Brain pericyte (primary cell): ENCODE measurements at regions not wholly inside any gene's neighbourhood (a gene's known extent, or its start where the extent isn't known, plus 50 kb on each side); places are given as distances from the start of the nearest gene placed in this dataset.
"Not testable (repeated sequence)": the region's sequence is repeated elsewhere in the genome, so short reads cannot be mapped to it uniquely, and the experiment has no call there.

ENCODE experiments used
- DNase-seq: peaks from one replicate; pipeline ENCODE4 v3.0.0-alpha.2; 2012; ENCODE audit warnings: low read depth, low spot score

DNA sequence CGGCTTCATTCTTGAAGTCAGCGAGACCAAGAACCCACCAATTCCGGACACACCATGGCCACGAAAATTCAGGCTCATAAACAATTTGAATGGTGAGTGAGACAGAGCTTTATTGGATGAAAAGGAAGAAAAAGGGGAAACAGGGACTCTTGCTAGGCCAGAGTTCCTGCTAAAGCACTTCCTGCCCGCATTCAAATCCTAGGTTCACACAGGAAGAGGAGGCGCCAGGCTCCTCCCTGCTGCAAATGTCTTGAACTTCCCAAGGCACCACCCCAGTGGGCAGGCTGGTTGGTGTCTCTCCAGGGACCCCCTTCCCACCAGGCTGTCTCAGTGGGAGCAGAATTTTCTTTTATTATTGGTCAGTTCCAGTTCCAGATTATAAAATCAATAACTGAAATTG lies 121.2 kb downstream of the FSCB start:
- DNase-seq: no peak

- not testable (repeated sequence) for DNase-seq
Measured at GRCh38 chr14:44385296-44385695, 121.8 kb downstream of the FSCB start.

- DNase-seq: not testable (repeated sequence)
Measured at GRCh38 chr14:44384601-44385293, 122.3 kb downstream of the FSCB start.

DNA sequence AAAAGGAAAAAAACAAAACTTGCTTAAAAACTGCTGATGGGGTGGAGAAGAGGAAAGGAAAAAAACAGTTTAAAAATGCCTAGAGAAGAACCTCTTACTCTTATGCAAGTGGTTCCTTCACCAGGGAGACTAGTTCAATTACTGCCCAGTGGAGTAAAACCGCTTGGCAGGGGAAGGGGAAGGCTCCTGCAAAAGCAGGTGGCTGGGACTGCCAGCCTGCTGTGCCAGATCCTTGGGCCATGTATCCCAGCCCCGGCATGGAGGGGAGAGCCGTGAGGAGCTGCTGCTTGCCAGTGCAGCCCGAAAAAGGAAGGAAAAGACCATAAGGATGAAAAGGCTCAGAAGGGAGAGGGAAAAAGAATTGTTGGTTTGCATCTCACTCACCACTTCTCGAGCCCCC lies 123.0 kb downstream of the FSCB start:
- no peak for DNase-seq

DNA sequence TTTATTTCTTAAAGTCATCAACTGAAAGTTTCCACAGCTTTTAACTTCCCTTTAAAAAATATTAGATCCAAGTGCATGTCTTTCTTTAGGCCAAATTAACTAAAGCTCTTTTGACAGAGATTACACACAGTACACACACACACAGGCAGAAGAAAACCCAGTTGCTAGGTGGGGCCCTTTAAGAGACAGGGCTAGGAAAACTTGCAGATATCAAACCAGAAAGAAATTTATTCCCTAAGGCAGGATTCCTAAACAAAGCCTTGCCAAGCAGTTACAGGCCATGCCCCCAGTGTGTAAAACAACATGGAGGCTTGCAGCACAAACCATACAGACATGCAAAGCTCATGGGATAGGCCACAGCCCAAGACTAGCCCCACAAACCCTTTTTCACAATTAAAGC lies 123.4 kb downstream of the FSCB start:
- DNase-seq: no peak

DNA sequence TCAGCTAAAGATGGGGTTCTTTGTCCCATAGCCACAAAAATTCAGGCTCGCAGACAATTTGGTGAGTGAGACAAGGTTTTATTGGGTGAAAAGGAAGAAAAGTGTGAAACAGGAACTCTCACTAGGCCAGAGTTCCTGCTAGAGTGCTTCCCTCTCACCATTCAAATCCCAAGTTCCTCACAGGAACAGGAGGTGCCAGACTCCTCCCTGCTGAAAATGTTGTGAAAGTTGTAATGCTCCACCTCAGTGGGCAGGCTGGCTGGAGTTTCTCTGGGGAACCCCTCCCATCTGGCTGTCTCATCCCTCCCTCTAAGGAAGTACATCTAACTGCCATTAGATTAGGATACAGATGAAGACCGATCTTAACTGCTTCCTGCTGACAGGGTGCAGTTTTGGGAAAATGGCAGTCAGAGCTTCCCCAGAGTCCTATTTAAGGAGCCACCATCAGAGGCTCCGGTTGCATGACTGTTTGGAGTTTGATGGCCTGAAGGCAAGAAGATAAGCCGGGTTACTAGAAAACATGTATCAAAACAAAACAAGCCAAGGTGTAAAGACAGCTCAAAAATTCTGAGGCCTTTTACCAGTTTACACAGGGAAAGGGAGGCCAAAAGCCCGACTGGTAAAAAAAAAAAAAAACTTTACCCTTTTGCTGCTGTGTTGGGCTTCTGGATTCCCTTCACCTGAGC lies 127.6 kb downstream of the FSCB start:
- DNase-seq: no peak

- DNase-seq: no peak
Measured at GRCh38 chr14:44374906-44375305, 132.2 kb downstream of the FSCB start.

GRCh38 chr14:44372807-44373489 lies 134.1 kb downstream of the FSCB start:
- no peak for DNase-seq

DNA sequence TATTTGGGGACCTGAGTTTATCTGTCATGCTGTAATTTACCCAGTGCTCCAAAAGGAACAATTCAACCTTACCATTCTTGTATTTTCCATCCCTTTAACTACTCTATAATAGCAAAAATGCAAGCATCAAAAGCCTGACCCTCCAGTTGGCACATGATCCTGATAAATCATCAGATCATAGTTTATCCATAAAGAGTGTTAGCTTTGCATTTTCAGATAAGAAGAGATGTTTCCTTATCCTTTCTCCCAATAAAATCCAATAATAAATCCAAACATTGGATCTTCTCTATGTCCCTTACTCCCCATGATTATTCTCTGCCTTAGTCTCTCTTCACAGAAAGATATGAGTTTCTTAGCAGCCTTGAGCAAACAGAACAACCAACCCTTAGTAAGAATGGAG lies 134.9 kb downstream of the FSCB start:
- DNase-seq: no peak

GRCh38 chr14:44370727-44371126 lies 136.4 kb downstream of the FSCB start:
- no peak for DNase-seq

- DNase-seq: no peak
Measured at GRCh38 chr14:44369401-44370123, 137.5 kb downstream of the FSCB start.

- DNase-seq: no peak
Measured at GRCh38 chr14:44361083-44361482, 146.0 kb downstream of the FSCB start.

- DNase-seq: no peak
Measured at GRCh38 chr14:44353805-44354204, 153.3 kb downstream of the FSCB start.

DNA sequence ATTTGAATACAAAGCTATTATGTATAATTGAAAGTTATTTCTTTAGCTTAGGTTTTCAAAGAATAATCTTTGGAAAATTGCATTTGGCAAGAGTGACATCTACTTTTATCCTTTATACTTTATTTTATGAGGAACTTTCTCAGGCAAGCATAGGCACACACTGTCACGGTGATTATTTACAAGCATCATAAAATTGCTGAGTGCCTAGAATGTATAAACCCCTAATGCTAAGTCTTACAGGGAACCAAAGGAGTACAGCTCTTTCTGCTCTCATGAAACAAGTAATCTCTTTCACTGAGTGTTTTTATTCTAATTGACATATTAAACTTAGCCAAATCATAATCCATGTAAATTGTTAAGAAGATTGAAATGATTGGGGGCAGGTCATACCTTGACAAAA lies 154.9 kb downstream of the FSCB start:
- no peak for DNase-seq

DNA sequence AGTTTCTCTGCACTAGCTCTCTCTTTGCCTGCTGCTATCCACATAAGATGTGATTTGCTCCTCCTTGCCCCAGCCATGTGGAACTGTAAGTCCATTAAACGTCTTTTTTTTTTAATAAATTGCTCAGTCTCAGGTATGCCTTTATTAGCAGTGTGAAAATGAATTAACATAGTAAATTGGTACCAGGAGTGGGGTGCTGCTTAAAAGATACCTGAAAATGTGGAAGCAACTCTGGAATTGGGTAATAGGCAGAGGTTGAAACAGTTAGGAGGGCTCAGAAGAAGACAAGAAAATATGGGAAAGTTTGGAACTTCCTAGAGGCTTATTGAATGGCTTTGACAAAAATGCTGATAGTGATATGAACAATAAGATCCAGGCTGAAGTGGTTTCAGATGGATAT lies 159.8 kb downstream of the FSCB start:
- DNase-seq: no peak

- no peak for DNase-seq
Measured at GRCh38 chr14:44341116-44341515, 166.0 kb downstream of the FSCB start.

GRCh38 chr14:44339862-44340261 lies 167.2 kb downstream of the FSCB start:
- no peak for DNase-seq

DNA sequence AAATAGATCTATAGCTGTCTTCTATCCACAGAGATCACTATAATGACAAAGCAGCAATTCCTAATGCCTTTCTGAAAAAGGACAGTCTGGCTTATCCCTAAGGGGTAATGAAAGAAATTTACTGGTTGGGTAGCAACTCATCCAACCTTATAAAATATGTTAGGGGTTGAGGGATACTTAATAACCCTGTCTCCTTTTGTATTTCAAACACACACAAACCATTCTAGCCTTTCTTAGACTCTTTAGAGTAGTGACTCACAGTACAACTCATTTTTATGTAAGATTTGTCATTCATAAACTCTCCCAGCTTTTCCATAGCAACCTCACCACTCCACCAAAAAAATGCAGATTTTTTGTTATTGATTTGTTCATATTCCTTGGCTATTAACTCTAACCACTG lies 167.9 kb downstream of the FSCB start:
- DNase-seq: no peak

DNA sequence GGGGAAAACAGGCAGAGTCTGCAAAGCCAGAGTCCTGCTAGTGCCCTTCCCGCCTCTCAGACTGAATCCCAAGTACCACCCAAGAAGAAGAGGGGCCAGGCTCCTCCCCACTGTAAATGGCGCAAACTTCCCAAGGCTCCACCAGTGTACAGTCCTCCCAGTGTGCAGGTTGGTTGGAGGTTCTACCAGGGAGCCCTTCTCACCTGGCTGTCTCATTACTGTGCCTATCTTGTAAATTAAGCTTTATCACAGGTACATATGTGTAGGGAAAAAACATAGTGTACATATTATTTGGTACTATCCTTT lies 189.7 kb downstream of the FSCB start:
- no peak for DNase-seq

- DNase-seq: no peak
Measured at GRCh38 chr14:44316647-44317440, 190.2 kb downstream of the FSCB start.

- DNase-seq: no peak
Measured at GRCh38 chr14:44309331-44309730, 197.8 kb downstream of the FSCB start.

DNA sequence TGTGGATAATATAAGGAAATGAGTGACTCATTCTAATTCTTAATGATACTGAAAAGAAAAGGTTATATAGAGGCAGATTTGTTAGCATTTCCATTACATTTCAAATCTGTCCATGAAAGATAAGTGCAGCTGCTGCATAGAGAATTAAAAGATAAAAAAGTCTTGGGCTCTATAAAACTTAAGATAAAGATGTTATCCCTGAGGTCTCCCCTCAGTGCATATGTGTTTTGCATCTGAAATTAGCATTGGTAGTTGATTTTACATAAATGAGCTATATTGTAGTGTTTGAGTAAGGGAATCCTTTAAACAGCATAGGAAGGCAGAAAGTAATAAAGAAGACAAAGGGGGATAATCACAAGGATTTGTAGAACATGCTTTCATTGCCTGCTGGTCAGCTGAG lies 206.2 kb downstream of the FSCB start:
- DNase-seq: no peak
